ENCODE measurements at regions not wholly inside any gene's neighbourhood (a gene's known extent, or its start where the extent isn't known, plus 50 kb on each side); places are given as distances from the start of the nearest gene placed in this dataset.

- TF ChIP-seq CTCF (IDR thresholded peaks at IDR 0.05) (no peak), POLR2A (IDR thresholded peaks at IDR 0.05) (no peak)
These were observed 63.6 kb upstream of the ERG start for GRCh38 chr21:38561613-38562581.
